ENCODE measurements at regions not wholly inside any gene's neighbourhood (a gene's known extent, or its start where the extent isn't known, plus 50 kb on each side); places are given as distances from the start of the nearest gene placed in this dataset.

- TF ChIP-seq EP300 (IDR thresholded peaks at IDR 0.05) (no peak), POLR2A (IDR thresholded peaks at IDR 0.05) (no peak), CTCF (IDR thresholded peaks at IDR 0.05) (no peak)
Measured at GRCh38 chr4:25575611-25576010, 80.0 kb upstream of the SLC34A2 start.

All from upper lobe of left lung (tissue), 4 donors.